GM23338 (cell line): ENCODE measurements at regions not wholly inside any gene's neighbourhood (a gene's known extent, or its start where the extent isn't known, plus 50 kb on each side); places are given as distances from the start of the nearest gene placed in this dataset.

Source experiments
- EZH2 ChIP-seq: fragments of 200-600 bp; sonication (generic); IDR thresholded peaks from one replicate; pipeline ENCODE4 v1.8.0; 2017; ENCODE audit warnings: antibody characterized with exemption, mild to moderate bottlenecking, low read depth; ENCODE audit not compliant: unreplicated experiment
- EZH2phosphoT487 ChIP-seq: fragments of 200-600 bp; sonication (generic); IDR thresholded peaks from one replicate; pipeline ENCODE4 v1.8.1; 2018; ENCODE audit warnings: antibody characterized with exemption; ENCODE audit not compliant: unreplicated experiment
- JUNB ChIP-seq: IDR thresholded peaks from one replicate; pipeline ENCODE4 v1.6.1; 2016; ENCODE audit warnings: antibody characterized with exemption; ENCODE audit not compliant: unreplicated experiment
- NANOG ChIP-seq: IDR thresholded peaks from 2 replicates; pipeline ENCODE4 v1.6.1; 2016; ENCODE audit warnings: antibody characterized with exemption, borderline replicate concordance
- POLR2AphosphoS5 ChIP-seq: IDR thresholded peaks from 2 replicates; pipeline ENCODE4 v1.6.1; 2016; ENCODE audit warnings: antibody characterized with exemption, low read depth
- TF ChIP-seq, protein P1 (sequence below), 2 experiments: fragments of 200-600 bp in 1 of 2; sonication (generic) in 1 of 2; conservative IDR thresholded peaks; 2 replicates each; pipeline versions ENCODE4 v1.5.1 to v1.6.1; 2016 to 2017; ENCODE audit warnings: antibody characterized with exemption in 2 of 2, low read depth in 2 of 2, mild to moderate bottlenecking in 2 of 2, moderate library complexity in 1 of 2
- TF ChIP-seq, protein P2 (sequence below): IDR thresholded peaks from one replicate; pipeline ENCODE4 v1.6.1; 2018; ENCODE audit warnings: antibody characterized with exemption; ENCODE audit not compliant: unreplicated experiment

DNA sequence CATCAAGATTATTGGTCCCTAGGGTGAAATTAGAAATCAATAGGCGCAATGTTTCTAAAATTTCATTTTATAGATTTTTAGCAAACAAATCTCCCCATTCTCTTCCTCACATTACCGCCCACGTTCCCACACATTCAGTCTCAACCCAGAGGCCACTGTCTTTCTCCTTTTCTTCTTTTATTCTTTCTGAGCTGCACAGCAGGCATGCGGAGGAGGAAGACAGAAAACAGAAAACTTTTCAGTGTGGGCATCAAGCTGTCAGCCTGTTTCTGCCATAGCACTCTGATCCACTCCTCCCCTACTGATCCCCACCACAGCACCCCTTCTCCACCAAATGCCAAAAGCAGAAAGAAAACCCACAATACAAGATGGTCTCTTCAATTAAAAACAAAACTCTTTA lies 94.8 kb upstream of the ADAMTS3 start:
- TF ChIP-seq, protein P1, sequence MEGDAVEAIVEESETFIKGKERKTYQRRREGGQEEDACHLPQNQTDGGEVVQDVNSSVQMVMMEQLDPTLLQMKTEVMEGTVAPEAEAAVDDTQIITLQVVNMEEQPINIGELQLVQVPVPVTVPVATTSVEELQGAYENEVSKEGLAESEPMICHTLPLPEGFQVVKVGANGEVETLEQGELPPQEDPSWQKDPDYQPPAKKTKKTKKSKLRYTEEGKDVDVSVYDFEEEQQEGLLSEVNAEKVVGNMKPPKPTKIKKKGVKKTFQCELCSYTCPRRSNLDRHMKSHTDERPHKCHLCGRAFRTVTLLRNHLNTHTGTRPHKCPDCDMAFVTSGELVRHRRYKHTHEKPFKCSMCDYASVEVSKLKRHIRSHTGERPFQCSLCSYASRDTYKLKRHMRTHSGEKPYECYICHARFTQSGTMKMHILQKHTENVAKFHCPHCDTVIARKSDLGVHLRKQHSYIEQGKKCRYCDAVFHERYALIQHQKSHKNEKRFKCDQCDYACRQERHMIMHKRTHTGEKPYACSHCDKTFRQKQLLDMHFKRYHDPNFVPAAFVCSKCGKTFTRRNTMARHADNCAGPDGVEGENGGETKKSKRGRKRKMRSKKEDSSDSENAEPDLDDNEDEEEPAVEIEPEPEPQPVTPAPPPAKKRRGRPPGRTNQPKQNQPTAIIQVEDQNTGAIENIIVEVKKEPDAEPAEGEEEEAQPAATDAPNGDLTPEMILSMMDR (conservative IDR thresholded peaks at IDR 0.05; ENCODE audit: low read depth in 2 of 2) = no peak
- no peak for TF ChIP-seq NANOG
- no peak for TF ChIP-seq EZH2phosphoT487
- no peak for TF ChIP-seq JUNB
- no peak for TF ChIP-seq POLR2AphosphoS5
- TF ChIP-seq, protein P2, sequence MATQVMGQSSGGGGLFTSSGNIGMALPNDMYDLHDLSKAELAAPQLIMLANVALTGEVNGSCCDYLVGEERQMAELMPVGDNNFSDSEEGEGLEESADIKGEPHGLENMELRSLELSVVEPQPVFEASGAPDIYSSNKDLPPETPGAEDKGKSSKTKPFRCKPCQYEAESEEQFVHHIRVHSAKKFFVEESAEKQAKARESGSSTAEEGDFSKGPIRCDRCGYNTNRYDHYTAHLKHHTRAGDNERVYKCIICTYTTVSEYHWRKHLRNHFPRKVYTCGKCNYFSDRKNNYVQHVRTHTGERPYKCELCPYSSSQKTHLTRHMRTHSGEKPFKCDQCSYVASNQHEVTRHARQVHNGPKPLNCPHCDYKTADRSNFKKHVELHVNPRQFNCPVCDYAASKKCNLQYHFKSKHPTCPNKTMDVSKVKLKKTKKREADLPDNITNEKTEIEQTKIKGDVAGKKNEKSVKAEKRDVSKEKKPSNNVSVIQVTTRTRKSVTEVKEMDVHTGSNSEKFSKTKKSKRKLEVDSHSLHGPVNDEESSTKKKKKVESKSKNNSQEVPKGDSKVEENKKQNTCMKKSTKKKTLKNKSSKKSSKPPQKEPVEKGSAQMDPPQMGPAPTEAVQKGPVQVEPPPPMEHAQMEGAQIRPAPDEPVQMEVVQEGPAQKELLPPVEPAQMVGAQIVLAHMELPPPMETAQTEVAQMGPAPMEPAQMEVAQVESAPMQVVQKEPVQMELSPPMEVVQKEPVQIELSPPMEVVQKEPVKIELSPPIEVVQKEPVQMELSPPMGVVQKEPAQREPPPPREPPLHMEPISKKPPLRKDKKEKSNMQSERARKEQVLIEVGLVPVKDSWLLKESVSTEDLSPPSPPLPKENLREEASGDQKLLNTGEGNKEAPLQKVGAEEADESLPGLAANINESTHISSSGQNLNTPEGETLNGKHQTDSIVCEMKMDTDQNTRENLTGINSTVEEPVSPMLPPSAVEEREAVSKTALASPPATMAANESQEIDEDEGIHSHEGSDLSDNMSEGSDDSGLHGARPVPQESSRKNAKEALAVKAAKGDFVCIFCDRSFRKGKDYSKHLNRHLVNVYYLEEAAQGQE = no peak
- no peak for TF ChIP-seq EZH2
